ENCODE measurements at regions not wholly inside any gene's neighbourhood (a gene's known extent, or its start where the extent isn't known, plus 50 kb on each side); places are given as distances from the start of the nearest gene placed in this dataset.

DNA sequence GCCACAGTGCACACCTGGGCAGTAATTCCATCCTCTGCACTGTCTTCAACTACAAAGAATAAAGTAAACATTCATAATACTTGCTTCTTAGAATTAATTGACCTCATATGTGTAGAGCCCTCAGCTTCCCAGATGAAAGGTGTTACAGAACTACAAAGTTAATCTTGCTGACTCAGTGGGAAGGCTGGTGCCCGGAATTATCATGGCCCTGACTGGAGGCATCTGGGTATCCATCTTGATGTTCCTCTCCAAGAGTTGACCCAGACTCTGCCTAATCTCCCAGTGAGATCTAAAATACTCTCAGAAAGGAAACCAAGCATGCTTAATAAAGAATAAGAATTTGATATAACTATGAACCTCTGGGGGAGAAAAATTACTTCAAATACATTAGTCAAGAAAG is 147.0 kb upstream of the ARID2 start:
- H3K4me1 ChIP-seq (ENCODE audit: control insufficient read depth, insufficient read depth, low read length) = no peaks in the 10 kb centered on the region
- H3K27ac ChIP-seq (ENCODE audit: low read depth, low read length) = no peak overlapping the region
- DNase-seq (ENCODE audit: low read depth in 4 of 6, low spot score in 6 of 6) = no peak
- peaks cover 4% of the 10 kb centered on the region for H3K36me3 ChIP-seq (ENCODE audit: control insufficient read depth, insufficient read depth, low read length)
- H3K9me3 ChIP-seq (ENCODE audit: control insufficient read depth, insufficient read depth, low read length) = no peaks in the 10 kb centered on the region
- no peaks in the 10 kb centered on the region for H3K27me3 ChIP-seq (ENCODE audit: control insufficient read depth, insufficient read depth, low read length)
- WGBS (ENCODE audit: insufficient coverage) = 100% methylated on average over 1 of the region's 1 CpG
- H3K4me3 ChIP-seq (ENCODE audit: low read depth, low read length) = no peak overlapping the region

GRCh38 chr12:45582986-45583659 is 146.4 kb upstream of the ARID2 start:
- Histone ChIP-seq H3K4me3 (ENCODE audit: low read depth, low read length) (no peak overlapping the region), H3K4me1 (ENCODE audit: control insufficient read depth, insufficient read depth, low read length) (no peaks in the 10 kb centered on the region), H3K36me3 (ENCODE audit: control insufficient read depth, insufficient read depth, low read length) (peaks cover 4% of the 10 kb centered on the region), H3K9me3 (ENCODE audit: control insufficient read depth, insufficient read depth, low read length) (no peaks in the 10 kb centered on the region), H3K27me3 (ENCODE audit: control insufficient read depth, insufficient read depth, low read length) (no peaks in the 10 kb centered on the region), H3K27ac (ENCODE audit: low read depth, low read length) (no peak overlapping the region)
- WGBS (ENCODE audit: insufficient coverage) = 71% methylated on average over 2 of the region's 8 CpGs
- peak in 1 of 6 donors; percentile 91 for DNase-seq (ENCODE audit: low read depth in 4 of 6, low spot score in 6 of 6)

- Histone ChIP-seq H3K36me3 (ENCODE audit: control insufficient read depth, insufficient read depth, low read length) (peaks cover 4% of the 10 kb centered on the region), H3K9me3 (ENCODE audit: control insufficient read depth, insufficient read depth, low read length) (no peaks in the 10 kb centered on the region), H3K4me3 (ENCODE audit: low read depth, low read length) (no peak overlapping the region), H3K27ac (ENCODE audit: low read depth, low read length) (no peak overlapping the region), H3K27me3 (ENCODE audit: control insufficient read depth, insufficient read depth, low read length) (no peaks in the 10 kb centered on the region), H3K4me1 (ENCODE audit: control insufficient read depth, insufficient read depth, low read length) (no peaks in the 10 kb centered on the region)
- no peak for DNase-seq (ENCODE audit: low read depth in 4 of 6, low spot score in 6 of 6)
- 100% methylated on average over 1 of the region's 1 CpG for WGBS (ENCODE audit: insufficient coverage)
Observed at GRCh38 chr12:45584336-45584735, 145.2 kb upstream of the ARID2 start.

- peaks cover 4% of the 10 kb centered on the region for H3K36me3 ChIP-seq (ENCODE audit: control insufficient read depth, insufficient read depth, low read length)
- H3K27me3 ChIP-seq (ENCODE audit: control insufficient read depth, insufficient read depth, low read length) = no peaks in the 10 kb centered on the region
- WGBS (ENCODE audit: insufficient coverage) = 90% methylated on average over 31 of the region's 31 CpGs
- DNase-seq (ENCODE audit: low read depth in 4 of 6, low spot score in 6 of 6) = no peak
- no peaks in the 10 kb centered on the region for H3K9me3 ChIP-seq (ENCODE audit: control insufficient read depth, insufficient read depth, low read length)
- no peak overlapping the region for H3K27ac ChIP-seq (ENCODE audit: low read depth, low read length)
- no peaks in the 10 kb centered on the region for H3K4me1 ChIP-seq (ENCODE audit: control insufficient read depth, insufficient read depth, low read length)
- H3K4me3 ChIP-seq (ENCODE audit: low read depth, low read length) = no peak overlapping the region
Observed at GRCh38 chr12:45585522-45586230, 143.8 kb upstream of the ARID2 start.

GRCh38 chr12:45586486-45586885 is 143.0 kb upstream of the ARID2 start:
- Histone ChIP-seq H3K9me3 (ENCODE audit: control insufficient read depth, insufficient read depth, low read length) (no peaks in the 10 kb centered on the region), H3K36me3 (ENCODE audit: control insufficient read depth, insufficient read depth, low read length) (peaks cover 4% of the 10 kb centered on the region), H3K27me3 (ENCODE audit: control insufficient read depth, insufficient read depth, low read length) (no peaks in the 10 kb centered on the region), H3K4me3 (ENCODE audit: low read depth, low read length) (no peak overlapping the region), H3K27ac (ENCODE audit: low read depth, low read length) (no peak overlapping the region), H3K4me1 (ENCODE audit: control insufficient read depth, insufficient read depth, low read length) (no peaks in the 10 kb centered on the region)
- no peak for DNase-seq (ENCODE audit: low read depth in 4 of 6, low spot score in 6 of 6)
- 91% methylated on average over 17 of the region's 18 CpGs for WGBS (ENCODE audit: insufficient coverage)

GRCh38 chr12:45587012-45587411 is 142.5 kb upstream of the ARID2 start:
- no peak overlapping the region for H3K27ac ChIP-seq (ENCODE audit: low read depth, low read length)
- no CpG with 5 or more reads among the region's 2 CpGs for WGBS (ENCODE audit: insufficient coverage)

GRCh38 chr12:45587877-45588533 is 141.5 kb upstream of the ARID2 start:
- Histone ChIP-seq H3K27me3 (ENCODE audit: control insufficient read depth, insufficient read depth, low read length) (no peaks in the 10 kb centered on the region), H3K27ac (ENCODE audit: low read depth, low read length) (no peak overlapping the region), H3K36me3 (ENCODE audit: control insufficient read depth, insufficient read depth, low read length) (peaks cover 4% of the 10 kb centered on the region), H3K9me3 (ENCODE audit: control insufficient read depth, insufficient read depth, low read length) (no peaks in the 10 kb centered on the region), H3K4me3 (ENCODE audit: low read depth, low read length) (no peak overlapping the region), H3K4me1 (ENCODE audit: control insufficient read depth, insufficient read depth, low read length) (no peaks in the 10 kb centered on the region)
- no peak for DNase-seq (ENCODE audit: low read depth in 4 of 6, low spot score in 6 of 6)
- 88% methylated on average over 3 of the region's 3 CpGs for WGBS (ENCODE audit: insufficient coverage)

More at GRCh38 chr12:45587012-45587411, 142.5 kb upstream of the ARID2 start:
- no peak for DNase-seq (ENCODE audit: low read depth in 4 of 6, low spot score in 6 of 6)
- Histone ChIP-seq H3K36me3 (ENCODE audit: control insufficient read depth, insufficient read depth, low read length) (peaks cover 4% of the 10 kb centered on the region), H3K4me1 (ENCODE audit: control insufficient read depth, insufficient read depth, low read length) (no peaks in the 10 kb centered on the region), H3K27me3 (ENCODE audit: control insufficient read depth, insufficient read depth, low read length) (no peaks in the 10 kb centered on the region), H3K4me3 (ENCODE audit: low read depth, low read length) (no peak overlapping the region), H3K9me3 (ENCODE audit: control insufficient read depth, insufficient read depth, low read length) (no peaks in the 10 kb centered on the region)

GRCh38 chr12:45590646-45591045 is 138.9 kb upstream of the ARID2 start:
- Histone ChIP-seq H3K4me3 (ENCODE audit: low read depth, low read length) (no peak overlapping the region), H3K27me3 (ENCODE audit: control insufficient read depth, insufficient read depth, low read length) (no peaks in the 10 kb centered on the region)
- no CpG with 5 or more reads among the region's 2 CpGs for WGBS (ENCODE audit: insufficient coverage)

DNA sequence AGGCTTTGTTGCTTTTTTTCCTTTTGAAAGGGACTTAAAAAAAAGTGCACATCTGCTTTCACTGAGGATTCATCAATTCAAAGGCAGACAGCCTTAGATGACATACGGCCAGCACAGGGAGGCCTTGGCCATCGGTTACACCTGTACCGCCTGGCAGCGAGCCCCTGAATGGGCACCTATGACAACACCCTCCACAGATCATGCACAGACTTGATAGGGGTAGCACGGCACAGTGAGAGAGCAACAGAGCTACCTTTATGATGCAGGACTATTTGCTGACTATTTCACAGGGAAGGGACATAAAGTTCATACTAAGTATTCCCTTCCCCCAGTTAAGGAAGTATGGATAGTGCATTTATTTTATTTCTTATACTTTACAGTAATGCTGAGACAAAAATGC is 137.9 kb upstream of the ARID2 start:
- WGBS (ENCODE audit: insufficient coverage) = 72% methylated on average over 2 of the region's 5 CpGs
- Histone ChIP-seq H3K27ac (ENCODE audit: low read depth, low read length) (no peak overlapping the region), H3K27me3 (ENCODE audit: control insufficient read depth, insufficient read depth, low read length) (no peaks in the 10 kb centered on the region), H3K4me3 (ENCODE audit: low read depth, low read length) (no peak overlapping the region), H3K36me3 (ENCODE audit: control insufficient read depth, insufficient read depth, low read length) (no peaks in the 10 kb centered on the region), H3K4me1 (ENCODE audit: control insufficient read depth, insufficient read depth, low read length) (no peaks in the 10 kb centered on the region), H3K9me3 (ENCODE audit: control insufficient read depth, insufficient read depth, low read length) (no peaks in the 10 kb centered on the region)
- no peak for DNase-seq (ENCODE audit: low read depth in 4 of 6, low spot score in 6 of 6)

More at GRCh38 chr12:45590646-45591045, 138.9 kb upstream of the ARID2 start:
- DNase-seq (ENCODE audit: low read depth in 4 of 6, low spot score in 6 of 6) = no peak
- H3K4me1 ChIP-seq (ENCODE audit: control insufficient read depth, insufficient read depth, low read length) = no peaks in the 10 kb centered on the region
- no peak overlapping the region for H3K27ac ChIP-seq (ENCODE audit: low read depth, low read length)
- peaks cover 4% of the 10 kb centered on the region for H3K36me3 ChIP-seq (ENCODE audit: control insufficient read depth, insufficient read depth, low read length)
- H3K9me3 ChIP-seq (ENCODE audit: control insufficient read depth, insufficient read depth, low read length) = no peaks in the 10 kb centered on the region
